HG02885 (cell line): ENCODE measurements at regions not wholly inside any gene's neighbourhood (a gene's known extent, or its start where the extent isn't known, plus 50 kb on each side); places are given as distances from the start of the nearest gene placed in this dataset.
"Not testable (repeated sequence)": the region's sequence is repeated elsewhere in the genome, so short reads cannot be mapped to it uniquely, and the experiment has no call there.

ENCODE experiments used
- ATAC-seq: cut with Tn5 transposase; IDR thresholded peaks from one replicate; pipeline ENCODE4 v1.9.1; 2021; ENCODE audit warnings: mild to moderate bottlenecking; ENCODE audit not compliant: unreplicated experiment, poor library complexity

- not testable (repeated sequence) for ATAC-seq
Observed at GRCh38 chr1:843946-844345, 79.8 kb upstream of the SAMD11 start.

- ATAC-seq: no peak
Observed at GRCh38 chr1:844472-845026, 79.2 kb upstream of the SAMD11 start.

- ATAC-seq: not testable (repeated sequence)
Observed at GRCh38 chr1:845641-846040, 78.1 kb upstream of the SAMD11 start.

GRCh38 chr1:849873-850272 is 73.8 kb upstream of the SAMD11 start:
- ATAC-seq: not testable (repeated sequence)

- not testable (repeated sequence) for ATAC-seq
Observed at GRCh38 chr1:850318-850717, 73.4 kb upstream of the SAMD11 start.

GRCh38 chr1:851398-851797 is 72.3 kb upstream of the SAMD11 start:
- ATAC-seq: not testable (repeated sequence)

GRCh38 chr1:851841-852240 is 71.9 kb upstream of the SAMD11 start:
- ATAC-seq: not testable (repeated sequence)

- not testable (repeated sequence) for ATAC-seq
Observed at GRCh38 chr1:855202-855981, 68.3 kb upstream of the SAMD11 start.

GRCh38 chr1:856541-857057 is 67.1 kb upstream of the SAMD11 start:
- ATAC-seq: not testable (repeated sequence)

- not testable (repeated sequence) for ATAC-seq
Observed at GRCh38 chr1:857926-858648, 65.6 kb upstream of the SAMD11 start.

GRCh38 chr1:858649-859041 is 65.1 kb upstream of the SAMD11 start:
- not testable (repeated sequence) for ATAC-seq

GRCh38 chr1:860941-861340 is 62.8 kb upstream of the SAMD11 start:
- not testable (repeated sequence) for ATAC-seq

- ATAC-seq: no peak
Observed at GRCh38 chr1:861714-862113, 62.0 kb upstream of the SAMD11 start.

GRCh38 chr1:862601-863000 is 61.1 kb upstream of the SAMD11 start:
- not testable (repeated sequence) for ATAC-seq

GRCh38 chr1:865633-866032 is 58.1 kb upstream of the SAMD11 start:
- not testable (repeated sequence) for ATAC-seq

- no peak for ATAC-seq
Observed at GRCh38 chr1:866095-866494, 57.6 kb upstream of the SAMD11 start.

- ATAC-seq: not testable (repeated sequence)
Observed at GRCh38 chr1:866631-867299, 57.0 kb upstream of the SAMD11 start.

- not testable (repeated sequence) for ATAC-seq
Observed at GRCh38 chr1:867550-867949, 56.2 kb upstream of the SAMD11 start.

- ATAC-seq: no peak
Observed at GRCh38 chr1:869499-870244, 54.1 kb upstream of the SAMD11 start.
